GM23338 (cell line): ENCODE measurements at regions not wholly inside any gene's neighbourhood (a gene's known extent, or its start where the extent isn't known, plus 50 kb on each side); places are given as distances from the start of the nearest gene placed in this dataset.

Source experiments
- CREB1 ChIP-seq: fragments of 250-450 bp; sonication (Bioruptor Pico); IDR thresholded peaks from 2 replicates; pipeline ENCODE4 v1.5.0; 2020; ENCODE audit warnings: low read depth, mild to moderate bottlenecking, moderate library complexity
- ETS1 ChIP-seq: IDR thresholded peaks from 2 replicates; pipeline ENCODE4 v1.6.1; 2016; ENCODE audit warnings: antibody characterized with exemption
- EZH2 ChIP-seq: fragments of 200-600 bp; sonication (generic); IDR thresholded peaks from one replicate; pipeline ENCODE4 v1.8.0; 2017; ENCODE audit warnings: antibody characterized with exemption, mild to moderate bottlenecking, low read depth; ENCODE audit not compliant: unreplicated experiment
- EZH2phosphoT487 ChIP-seq: fragments of 200-600 bp; sonication (generic); IDR thresholded peaks from one replicate; pipeline ENCODE4 v1.8.1; 2018; ENCODE audit warnings: antibody characterized with exemption; ENCODE audit not compliant: unreplicated experiment
- JUNB ChIP-seq: IDR thresholded peaks from one replicate; pipeline ENCODE4 v1.6.1; 2016; ENCODE audit warnings: antibody characterized with exemption; ENCODE audit not compliant: unreplicated experiment
- NANOG ChIP-seq: IDR thresholded peaks from 2 replicates; pipeline ENCODE4 v1.6.1; 2016; ENCODE audit warnings: antibody characterized with exemption, borderline replicate concordance
- POLR2AphosphoS5 ChIP-seq: IDR thresholded peaks from 2 replicates; pipeline ENCODE4 v1.6.1; 2016; ENCODE audit warnings: antibody characterized with exemption, low read depth
- STAT1 ChIP-seq: IDR thresholded peaks from one replicate; pipeline ENCODE4 v1.6.1; 2016; ENCODE audit warnings: antibody characterized with exemption; ENCODE audit not compliant: unreplicated experiment
- ZNF114 ChIP-seq: fragments of 250-450 bp; sonication (Bioruptor Pico); IDR thresholded peaks from 2 replicates; pipeline ENCODE4 v1.5.0; 2020; ENCODE audit warnings: mild to moderate bottlenecking, moderate library complexity
- ZNF331 ChIP-seq: fragments of 250-450 bp; sonication (Bioruptor Pico); IDR thresholded peaks from 2 replicates; pipeline ENCODE4 v1.5.0; 2020; ENCODE audit warnings: low read depth, mild to moderate bottlenecking, moderate library complexity
- ZNF462 ChIP-seq: fragments of 250-450 bp; sonication (Bioruptor Pico); IDR thresholded peaks from 2 replicates; pipeline ENCODE4 v1.5.0; 2020; ENCODE audit warnings: mild to moderate bottlenecking, moderate library complexity
- TF ChIP-seq, protein P1 (sequence below), 2 experiments: fragments of 200-600 bp in 1 of 2; sonication (generic) in 1 of 2; conservative IDR thresholded peaks; 2 replicates each; pipeline versions ENCODE4 v1.5.1 to v1.6.1; 2016 to 2017; ENCODE audit warnings: antibody characterized with exemption in 2 of 2, low read depth in 2 of 2, mild to moderate bottlenecking in 2 of 2, moderate library complexity in 1 of 2
- TF ChIP-seq, protein P2 (sequence below): IDR thresholded peaks from one replicate; pipeline ENCODE4 v1.6.1; 2018; ENCODE audit warnings: antibody characterized with exemption; ENCODE audit not compliant: unreplicated experiment

DNA sequence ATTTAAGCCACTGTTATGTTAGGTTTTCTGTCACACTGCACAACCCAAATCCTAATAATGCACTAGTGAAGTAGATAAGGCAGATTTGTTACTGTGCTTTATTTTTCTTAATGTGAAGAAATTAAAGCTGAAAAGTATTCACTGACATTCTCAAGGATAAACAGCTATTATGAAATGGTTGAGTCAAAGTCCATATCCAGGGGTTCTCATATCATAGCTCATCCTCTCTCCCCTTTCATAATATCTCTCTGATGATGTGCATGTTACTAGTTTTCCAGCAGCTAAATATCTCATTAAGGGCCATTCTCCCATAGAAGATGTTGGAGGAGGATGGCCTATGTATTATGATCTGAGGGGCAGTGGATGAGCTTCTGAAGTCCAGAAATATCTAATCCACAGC is 53.6 kb upstream of the CCDC190 start:
- TF ChIP-seq, protein P1, sequence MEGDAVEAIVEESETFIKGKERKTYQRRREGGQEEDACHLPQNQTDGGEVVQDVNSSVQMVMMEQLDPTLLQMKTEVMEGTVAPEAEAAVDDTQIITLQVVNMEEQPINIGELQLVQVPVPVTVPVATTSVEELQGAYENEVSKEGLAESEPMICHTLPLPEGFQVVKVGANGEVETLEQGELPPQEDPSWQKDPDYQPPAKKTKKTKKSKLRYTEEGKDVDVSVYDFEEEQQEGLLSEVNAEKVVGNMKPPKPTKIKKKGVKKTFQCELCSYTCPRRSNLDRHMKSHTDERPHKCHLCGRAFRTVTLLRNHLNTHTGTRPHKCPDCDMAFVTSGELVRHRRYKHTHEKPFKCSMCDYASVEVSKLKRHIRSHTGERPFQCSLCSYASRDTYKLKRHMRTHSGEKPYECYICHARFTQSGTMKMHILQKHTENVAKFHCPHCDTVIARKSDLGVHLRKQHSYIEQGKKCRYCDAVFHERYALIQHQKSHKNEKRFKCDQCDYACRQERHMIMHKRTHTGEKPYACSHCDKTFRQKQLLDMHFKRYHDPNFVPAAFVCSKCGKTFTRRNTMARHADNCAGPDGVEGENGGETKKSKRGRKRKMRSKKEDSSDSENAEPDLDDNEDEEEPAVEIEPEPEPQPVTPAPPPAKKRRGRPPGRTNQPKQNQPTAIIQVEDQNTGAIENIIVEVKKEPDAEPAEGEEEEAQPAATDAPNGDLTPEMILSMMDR (conservative IDR thresholded peaks at IDR 0.05; ENCODE audit: low read depth in 2 of 2) = no peak
- TF ChIP-seq EZH2 (no peak), NANOG (no peak), EZH2phosphoT487 (no peak), JUNB (no peak), CREB1 (CRISPR knock-in tag) (no peak), POLR2AphosphoS5 (no peak), ZNF462 (CRISPR knock-in tag) (no peak), ZNF114 (CRISPR knock-in tag) (no peak), ETS1 (no peak), ZNF331 (CRISPR knock-in tag) (no peak), STAT1 (no peak)
- TF ChIP-seq, protein P2, sequence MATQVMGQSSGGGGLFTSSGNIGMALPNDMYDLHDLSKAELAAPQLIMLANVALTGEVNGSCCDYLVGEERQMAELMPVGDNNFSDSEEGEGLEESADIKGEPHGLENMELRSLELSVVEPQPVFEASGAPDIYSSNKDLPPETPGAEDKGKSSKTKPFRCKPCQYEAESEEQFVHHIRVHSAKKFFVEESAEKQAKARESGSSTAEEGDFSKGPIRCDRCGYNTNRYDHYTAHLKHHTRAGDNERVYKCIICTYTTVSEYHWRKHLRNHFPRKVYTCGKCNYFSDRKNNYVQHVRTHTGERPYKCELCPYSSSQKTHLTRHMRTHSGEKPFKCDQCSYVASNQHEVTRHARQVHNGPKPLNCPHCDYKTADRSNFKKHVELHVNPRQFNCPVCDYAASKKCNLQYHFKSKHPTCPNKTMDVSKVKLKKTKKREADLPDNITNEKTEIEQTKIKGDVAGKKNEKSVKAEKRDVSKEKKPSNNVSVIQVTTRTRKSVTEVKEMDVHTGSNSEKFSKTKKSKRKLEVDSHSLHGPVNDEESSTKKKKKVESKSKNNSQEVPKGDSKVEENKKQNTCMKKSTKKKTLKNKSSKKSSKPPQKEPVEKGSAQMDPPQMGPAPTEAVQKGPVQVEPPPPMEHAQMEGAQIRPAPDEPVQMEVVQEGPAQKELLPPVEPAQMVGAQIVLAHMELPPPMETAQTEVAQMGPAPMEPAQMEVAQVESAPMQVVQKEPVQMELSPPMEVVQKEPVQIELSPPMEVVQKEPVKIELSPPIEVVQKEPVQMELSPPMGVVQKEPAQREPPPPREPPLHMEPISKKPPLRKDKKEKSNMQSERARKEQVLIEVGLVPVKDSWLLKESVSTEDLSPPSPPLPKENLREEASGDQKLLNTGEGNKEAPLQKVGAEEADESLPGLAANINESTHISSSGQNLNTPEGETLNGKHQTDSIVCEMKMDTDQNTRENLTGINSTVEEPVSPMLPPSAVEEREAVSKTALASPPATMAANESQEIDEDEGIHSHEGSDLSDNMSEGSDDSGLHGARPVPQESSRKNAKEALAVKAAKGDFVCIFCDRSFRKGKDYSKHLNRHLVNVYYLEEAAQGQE = no peak
